COLO668 (cell line): ENCODE measurements at regions not wholly inside any gene's neighbourhood (a gene's known extent, or its start where the extent isn't known, plus 50 kb on each side); places are given as distances from the start of the nearest gene placed in this dataset.
A peak's percentile ranks its signal among the peaks of the same experiment; 100 is the strongest.

Experiments used
- DNase-seq: peaks from one replicate; lab custom pipeline; 2025; ENCODE audit not compliant: unreplicated experiment; lab: John Stamatoyannopoulos, UW

DNA sequence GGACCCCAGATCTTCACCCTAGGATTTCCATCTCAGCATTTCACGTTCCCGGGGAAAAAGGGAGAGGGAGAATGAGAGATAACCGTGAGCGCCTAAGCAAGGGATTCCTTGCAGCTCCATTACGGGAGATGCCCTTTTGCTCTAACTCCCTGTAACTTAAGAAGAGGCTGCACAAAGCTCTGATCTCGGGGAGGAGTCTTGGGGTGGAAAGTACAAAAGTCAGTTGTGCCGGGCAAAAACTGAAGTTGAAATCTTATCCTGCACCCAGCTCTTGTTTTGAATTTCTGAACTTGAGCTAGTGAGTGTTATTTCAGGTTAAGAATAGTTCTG lies 256.4 kb upstream of the SOX21 start:
- DNase-seq: no peak

DNA sequence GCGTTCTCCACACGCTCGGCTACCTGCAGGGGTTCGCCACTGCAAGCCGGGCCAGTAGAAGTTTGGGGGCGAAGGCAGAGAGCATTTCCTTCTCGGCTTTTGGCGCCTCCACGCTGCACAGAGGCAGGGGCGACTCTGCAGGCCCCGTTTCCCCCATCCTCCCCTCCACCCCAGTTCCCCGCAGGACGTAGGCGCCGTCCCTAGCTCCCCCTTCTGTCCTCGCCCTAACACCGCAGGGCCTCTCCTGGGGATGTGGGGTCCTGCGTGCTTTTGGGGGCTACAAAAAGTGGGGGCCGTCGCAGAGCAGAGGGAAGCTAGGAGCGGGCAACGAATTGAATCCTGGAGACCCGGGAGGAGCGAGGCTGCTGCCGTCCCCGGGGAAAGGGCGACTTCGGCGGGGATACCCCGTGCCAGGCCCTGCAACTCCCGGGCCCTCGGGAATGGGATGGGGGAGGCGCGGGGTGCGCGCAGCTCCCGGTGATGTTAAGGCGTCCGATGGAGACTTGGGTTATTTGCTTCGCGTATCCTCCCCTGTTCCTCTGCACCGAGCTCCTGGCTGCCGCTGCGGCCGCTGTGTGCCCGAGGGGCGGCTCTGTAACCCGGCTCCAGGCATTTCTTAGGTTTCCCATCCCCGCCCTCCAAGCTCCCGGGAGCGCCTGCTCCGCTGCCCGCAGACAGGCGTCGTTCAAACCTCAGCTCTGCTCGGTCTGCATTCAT lies 255.9 kb upstream of the SOX21 start:
- no peak for DNase-seq

DNA sequence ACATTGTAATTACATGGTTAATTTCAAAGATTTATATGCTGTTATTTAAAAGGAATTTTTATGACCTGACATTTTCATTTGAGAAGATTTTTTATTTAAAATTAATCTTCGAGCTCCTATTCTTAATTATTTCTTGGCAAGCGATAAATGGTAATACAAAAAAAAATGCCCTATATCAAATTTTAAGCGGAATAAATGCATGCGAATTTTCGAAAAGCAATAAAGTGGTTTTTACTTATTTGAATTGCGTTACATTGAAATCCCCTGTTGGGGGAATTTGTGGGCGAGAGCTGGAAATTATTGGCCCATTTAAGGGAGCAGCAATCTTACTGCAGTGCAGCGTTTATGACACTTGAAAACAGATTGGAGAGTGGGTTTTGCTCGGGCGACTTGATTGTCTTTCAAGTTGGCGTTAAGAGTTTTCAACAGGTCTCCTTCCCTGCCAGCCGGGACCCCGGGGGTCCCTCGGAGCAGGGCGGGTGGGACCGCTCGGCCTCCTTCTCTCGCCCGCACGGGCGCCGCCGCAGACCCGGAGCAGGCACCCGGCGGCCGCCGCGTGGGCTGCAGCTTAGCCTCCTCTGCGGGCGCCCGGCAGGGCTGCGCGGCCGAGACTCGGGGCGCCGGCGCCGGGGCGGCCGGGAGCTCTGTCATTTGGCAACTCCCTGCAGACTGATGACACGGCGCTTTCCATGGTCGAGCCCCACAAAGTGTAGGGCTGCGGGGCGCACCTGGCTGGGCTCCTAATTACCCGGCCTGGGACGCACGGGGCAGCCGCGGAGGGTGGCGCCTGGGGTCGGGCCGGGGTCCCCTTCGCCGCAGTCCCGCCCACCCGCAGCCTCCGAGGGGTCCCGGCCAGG lies 255.1 kb upstream of the SOX21 start:
- DNase-seq: peak; percentile 87

DNA sequence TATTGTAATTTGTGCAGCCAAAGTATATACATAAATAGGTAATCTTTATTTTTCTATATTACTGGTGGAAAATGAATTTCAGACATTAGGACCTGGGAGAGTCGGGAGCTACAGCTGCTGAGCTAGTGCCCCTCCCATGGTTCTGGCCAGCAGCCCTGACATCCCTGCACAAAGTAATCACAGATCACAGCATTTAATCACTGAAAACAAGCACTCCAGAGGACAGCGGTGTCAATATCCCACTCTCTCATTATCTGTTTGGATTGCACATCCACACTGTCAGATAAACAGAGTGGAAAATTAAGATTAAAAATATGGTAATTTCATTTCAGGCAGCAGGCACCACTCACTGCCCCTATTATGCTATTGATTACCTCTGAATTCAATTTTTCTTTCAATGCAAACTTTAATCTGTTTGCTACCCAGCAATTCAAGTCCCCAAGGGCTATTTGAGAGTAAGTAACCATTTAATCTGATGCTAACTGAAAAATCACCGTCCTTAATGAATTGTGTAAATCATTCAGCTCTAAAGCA lies 254.1 kb upstream of the SOX21 start:
- peak; percentile 82 for DNase-seq

DNA sequence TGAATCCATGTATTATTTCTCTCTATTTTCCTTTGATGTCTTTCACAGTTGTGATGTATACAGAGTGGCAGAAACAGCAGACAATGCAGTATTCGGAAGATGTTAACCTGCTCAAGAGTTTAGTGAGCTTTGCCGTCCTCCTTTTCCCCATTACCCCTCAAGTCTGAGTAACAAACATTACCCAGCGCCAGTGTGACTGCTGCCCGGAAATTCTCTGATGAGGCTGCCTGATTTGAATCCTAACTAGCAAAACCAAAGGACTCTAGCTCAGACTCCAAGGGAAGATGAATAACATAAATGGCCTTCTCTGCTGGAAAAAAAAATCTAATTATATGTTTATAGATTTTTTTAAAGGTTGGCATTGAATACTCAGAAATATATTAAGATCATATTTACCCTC lies 247.3 kb upstream of the SOX21 start:
- no peak for DNase-seq

DNA sequence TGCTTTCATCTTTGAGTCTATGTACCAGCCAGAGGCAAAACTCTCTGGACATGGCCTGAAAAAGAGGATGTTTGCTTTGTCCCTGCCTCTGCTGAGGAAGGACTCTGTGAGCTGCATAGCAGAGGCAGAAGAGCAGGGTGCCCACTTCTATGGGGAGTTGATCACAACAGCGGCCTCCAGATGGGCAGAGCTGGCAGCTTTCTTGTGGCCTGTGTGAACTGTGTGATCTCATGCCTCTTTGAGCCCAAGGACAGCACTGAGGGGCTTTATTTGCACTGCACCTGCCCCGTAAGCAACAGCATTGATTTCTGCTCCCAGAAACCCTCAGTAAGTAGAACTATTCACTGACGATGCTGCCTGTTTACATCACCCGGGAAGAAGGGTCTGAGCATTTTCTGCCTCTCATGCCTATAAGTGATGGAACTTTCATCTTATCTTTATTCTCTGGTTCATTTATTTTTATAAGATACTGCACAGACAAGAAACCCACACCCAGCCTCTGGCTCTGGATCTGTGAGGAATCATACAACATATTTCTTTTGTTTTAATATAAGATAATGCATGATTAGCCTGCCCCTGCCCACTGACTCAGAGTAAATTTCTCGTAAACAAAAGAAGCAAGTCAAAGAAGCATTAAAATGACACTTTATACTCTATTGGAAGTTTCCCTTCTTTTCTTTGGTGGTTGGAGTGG lies 244.2 kb upstream of the SOX21 start:
- no peak for DNase-seq

DNA sequence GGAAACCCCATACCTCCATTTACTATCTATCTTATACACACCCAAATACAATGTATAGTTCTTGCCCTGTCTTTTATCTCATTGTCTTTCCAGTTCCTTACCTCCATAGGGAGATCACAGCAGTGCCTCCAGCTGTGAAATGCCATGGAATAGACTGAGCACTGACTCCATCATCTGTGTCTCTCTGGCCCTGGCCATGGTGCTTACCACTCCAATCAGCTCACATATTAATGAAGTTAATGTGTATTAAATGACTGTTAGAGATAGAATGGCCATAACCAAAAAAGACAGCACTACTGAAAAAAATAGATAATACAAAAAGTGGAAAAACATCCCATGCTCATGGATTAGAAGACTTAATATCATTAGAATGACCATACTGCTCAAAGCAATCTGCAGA lies 240.4 kb upstream of the SOX21 start:
- no peak for DNase-seq

DNA sequence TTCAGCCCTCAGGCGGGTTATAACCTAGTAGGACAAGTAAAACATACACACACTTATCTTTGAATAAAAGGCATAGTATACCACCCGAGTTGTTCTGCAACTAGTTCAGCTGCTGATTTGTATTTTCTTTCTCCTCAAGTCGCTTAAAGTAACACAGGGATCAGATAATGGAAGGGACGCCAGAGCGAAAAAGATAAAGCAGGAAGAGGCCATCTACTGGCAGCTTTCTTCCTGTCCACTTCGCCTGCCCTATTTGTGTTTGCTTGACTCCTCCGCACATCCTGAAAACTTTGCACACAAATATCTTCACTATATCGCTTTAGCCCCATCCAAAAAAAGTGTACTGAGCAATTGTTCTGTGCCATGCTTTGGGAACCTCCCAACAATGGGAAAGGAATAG lies 238.0 kb upstream of the SOX21 start:
- DNase-seq: no peak

DNA sequence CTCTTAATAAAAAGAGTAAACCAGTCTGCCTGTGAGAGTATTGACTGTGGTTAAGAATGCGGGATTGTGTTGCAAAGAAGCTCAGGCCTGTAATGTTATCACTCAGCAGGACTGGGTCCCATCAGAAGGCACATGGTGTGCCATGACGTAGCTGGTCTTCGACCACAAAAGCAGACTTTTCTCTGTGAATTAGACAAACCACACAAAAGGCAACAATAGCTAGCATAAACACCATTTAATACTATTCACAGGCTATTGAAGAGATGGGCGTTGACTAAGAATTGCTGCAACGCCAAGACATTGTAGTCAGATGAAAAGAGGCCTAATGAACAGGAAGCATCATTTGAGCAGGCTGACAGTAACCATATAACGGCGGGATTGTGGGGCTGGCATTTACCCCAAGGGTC lies 235.6 kb upstream of the SOX21 start:
- no peak for DNase-seq

DNA sequence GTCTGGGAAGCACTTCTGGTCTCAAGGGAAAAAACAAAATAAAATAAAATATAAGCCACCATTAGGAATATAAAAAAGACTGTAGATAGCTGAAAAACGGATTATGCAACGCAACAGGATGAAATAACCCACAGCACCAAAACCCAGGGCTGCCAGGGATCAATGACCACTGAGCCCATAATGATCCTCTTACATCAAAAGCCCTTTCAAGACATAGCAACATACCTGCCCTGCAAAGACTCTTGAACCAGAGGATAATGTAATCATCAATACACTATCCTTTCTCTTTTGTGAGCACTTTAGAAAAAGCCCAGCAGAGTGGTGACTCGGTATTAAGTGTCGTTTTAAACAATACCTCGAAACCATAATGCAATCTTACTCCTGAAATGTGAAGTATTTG lies 235.0 kb upstream of the SOX21 start:
- no peak for DNase-seq

DNA sequence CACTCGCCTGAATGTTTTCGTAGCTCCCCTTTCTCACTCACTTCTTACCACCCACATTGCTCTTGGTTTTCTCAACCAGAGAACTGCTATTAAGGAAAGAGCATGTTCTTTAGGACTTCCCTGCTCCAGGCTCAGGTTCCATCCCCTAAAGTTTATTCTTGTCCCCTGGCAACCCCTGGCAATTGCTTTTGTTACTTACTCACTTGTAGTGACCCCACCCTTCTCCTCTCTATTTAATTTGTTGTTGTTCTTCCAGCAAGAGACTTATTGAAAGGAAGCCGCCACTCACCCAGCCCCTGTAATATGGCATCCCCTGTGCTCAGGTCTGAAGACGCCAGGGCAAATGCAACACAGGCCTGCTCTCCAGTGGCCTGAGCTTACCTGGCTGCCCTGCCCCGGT lies 233.7 kb upstream of the SOX21 start:
- DNase-seq: no peak

DNA sequence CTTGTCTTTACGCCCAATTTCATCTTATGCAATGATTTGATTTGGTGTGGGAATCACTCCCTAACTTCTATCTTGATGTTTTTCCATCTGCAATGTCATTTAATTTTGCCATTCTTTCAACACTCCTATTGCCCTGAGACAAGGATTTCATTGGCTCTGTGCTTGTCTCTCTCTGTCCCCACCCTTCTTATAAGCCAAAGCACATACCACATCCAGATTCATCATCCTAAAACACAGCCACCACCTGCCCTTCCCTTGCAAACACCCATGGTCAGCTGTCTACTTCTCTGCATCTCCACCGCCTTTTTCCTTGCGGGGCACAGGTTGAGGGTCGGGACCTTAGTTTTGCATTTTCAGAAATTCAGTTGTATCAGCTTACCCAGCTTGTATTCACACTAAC lies 225.8 kb upstream of the SOX21 start:
- DNase-seq: no peak

DNA sequence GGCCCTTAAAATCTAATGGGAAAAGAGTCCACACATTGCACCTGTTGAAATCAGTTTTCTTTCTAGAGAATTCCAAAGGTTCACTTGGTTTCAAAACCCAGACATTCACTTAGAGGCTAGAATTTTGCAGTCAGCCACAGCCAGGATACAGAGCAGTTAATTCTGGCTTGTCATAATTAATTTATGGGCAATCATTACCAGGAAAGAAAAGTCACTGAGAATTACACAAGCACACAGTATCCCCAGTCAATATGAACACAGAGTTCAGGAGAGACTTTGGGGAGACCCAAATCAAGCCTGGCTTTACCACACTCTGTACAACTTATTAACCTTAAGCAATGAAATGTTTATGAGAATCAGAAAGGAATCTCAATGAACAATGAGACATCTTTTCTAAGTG lies 224.3 kb upstream of the SOX21 start:
- DNase-seq: no peak

DNA sequence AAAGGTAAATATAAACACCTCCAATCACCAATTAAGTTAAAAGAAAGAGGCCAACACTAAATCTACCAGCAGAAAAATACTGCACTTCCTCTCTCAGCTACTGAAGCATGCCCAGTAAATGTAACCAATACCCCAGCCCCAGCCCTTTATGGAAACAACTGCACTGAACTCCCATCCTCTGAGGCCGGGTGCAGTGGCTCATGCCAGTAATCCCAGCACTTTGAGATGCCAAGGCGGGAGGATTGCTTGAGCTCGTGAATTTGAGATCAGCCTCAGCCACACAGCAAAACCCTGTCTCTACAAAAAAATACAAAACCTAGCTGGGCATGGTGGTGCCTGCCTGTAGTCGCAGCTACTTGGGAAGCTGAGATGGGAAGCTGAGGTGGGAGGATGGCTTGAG lies 221.6 kb upstream of the SOX21 start:
- no peak for DNase-seq

DNA sequence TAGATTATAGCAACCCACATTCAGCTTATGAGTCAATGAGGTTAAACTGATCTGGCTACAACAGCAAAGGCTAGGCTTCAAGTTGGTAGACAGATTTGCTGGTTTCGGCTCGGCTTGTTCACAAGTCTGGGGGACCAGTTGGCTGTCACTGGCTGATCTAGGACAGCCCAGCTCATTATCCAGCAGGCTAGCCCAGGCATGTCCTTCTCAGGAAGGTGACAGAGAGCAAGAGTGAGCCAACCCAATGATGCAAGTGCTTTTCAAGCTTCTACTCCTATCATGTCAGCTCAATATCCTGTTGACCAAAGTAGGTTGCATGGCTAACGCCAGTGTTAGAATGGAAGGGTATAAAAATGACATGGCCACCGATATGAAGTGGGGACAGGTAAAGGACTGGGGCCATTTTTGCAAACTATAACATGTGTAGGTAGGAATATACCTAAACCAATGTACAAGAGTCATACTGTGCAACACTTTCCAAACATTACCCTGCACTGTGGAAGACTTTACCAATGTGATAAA lies 220.9 kb upstream of the SOX21 start:
- DNase-seq: no peak

DNA sequence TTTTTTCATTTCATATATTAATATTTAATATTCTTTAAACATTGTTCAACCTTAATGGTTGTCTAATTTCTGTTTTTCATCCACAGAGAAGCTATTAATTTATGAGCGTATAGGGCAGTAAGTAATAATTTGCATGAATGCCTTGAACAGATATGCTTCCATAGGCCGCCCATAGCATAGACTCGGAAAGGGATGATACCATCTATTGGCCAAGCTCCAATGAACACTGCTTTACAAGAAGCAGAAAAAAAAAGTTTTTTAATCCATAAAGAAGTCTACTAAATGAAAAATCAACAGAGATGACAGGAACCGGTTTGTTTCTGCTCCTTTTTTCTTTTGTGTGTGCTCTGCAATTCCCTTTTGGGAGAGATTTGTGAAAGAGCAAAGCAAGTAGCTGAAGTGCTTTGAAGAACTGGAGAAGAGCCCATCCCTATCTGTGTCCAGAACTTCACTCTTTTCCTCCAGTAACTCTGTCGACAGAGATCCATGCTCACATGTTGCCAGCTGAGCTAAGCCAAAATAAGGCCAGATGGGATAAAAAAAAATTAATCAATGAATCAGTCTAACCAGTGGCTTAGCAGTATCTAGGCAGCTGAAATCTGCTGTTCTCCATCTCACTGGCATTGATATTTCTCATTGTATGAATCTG lies 215.9 kb upstream of the SOX21 start:
- DNase-seq: no peak

DNA sequence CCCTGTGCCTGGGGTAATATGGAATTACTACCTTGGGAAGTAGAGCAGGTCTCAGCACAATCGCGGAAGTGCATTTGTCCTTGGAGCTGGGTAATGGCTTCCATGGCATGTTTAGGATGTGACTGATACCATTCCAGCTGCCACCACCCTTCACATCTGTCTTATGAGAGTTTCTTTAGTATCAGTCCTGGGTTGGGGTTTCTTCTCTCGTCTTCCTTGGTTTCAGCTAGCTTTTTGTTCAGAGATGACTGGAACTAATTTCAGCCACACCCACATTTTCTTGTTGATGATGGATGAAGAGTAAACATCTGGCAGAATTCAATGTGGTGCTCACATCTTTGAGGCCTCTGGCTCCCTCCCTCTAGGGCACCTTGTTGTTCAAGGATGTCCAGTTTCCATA lies 212.9 kb upstream of the SOX21 start:
- DNase-seq: no peak

DNA sequence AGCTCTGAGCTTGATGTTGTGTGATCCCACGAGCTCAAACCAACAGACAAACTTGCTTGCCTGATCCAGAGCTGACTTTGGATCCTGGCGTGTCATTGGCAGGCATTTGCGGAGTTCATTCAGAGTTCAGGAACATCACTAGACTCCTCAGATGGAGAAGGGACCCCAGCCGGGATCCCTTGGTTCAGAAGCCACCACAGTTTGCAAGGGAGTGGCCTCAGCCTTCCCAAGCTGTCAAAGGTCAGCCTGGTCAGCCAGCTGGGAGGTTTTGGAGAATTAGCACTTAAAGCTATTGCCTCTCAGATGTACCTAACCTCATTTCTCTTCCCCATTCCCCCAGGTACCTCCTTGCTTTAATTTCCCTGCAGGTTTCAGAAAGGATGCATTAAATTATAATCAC lies 208.8 kb upstream of the SOX21 start:
- DNase-seq: no peak

DNA sequence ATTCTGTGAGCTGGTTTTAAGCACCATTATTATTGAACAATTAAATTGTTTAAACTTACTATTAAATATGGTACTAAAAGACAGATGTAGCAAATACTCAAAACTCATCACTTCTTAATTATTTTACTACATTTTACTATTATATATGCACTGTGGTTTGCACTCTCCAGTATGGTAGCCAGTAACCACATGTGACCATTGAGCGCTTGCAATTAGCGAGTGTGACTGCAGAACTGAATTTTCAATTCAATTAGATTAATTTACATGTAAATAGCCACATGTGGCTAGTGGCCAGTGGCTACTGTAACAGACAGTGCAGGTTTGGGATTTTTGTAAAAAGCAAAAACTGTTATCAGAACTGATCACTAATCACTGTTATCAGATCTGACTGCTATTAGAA lies 208.2 kb upstream of the SOX21 start:
- no peak for DNase-seq

DNA sequence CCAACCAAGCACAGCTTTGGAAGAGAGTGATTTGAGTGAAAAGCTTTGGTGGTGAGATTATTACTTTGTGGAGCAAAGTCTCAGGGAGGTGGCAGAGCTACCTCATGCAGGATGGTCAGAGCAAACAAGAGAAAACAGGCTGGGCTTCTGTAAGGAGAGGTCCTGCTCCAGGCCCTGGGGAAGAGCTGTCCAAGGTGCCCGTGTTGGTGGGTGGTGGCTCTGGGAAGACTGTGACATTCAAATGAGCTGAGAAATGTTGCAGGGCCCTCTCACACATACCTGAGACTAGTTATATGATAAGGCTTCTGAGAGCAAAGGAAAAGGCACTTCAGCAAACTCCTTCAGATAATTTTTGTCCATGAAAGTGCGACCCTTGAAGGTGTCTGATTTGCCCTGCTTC lies 205.5 kb upstream of the SOX21 start:
- no peak for DNase-seq

DNA sequence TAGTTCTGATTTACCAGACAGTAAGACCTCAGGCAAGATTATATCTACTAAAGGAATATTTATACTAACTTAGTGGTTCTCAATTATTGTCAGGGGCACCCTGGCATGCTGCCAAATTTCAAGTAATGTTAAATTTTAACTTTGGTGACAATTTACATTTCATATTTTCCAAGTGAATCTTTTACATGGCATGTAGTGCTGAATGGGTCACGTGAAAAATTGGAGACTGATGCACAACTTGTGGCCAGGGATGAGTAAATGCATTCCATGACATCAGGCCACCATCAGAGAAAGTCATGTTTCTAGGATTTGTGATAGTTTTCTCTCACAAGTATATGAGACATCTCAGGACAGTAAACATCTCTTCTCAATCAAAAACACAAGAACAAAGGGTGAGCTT lies 202.6 kb upstream of the SOX21 start:
- no peak for DNase-seq
